HG03575 (cell line): ENCODE measurements at regions not wholly inside any gene's neighbourhood (a gene's known extent, or its start where the extent isn't known, plus 50 kb on each side); places are given as distances from the start of the nearest gene placed in this dataset.

Experiments
- ATAC-seq: cut with Tn5 transposase; IDR thresholded peaks from one replicate; pipeline ENCODE4 v1.9.1; 2021; ENCODE audit not compliant: unreplicated experiment, insufficient number of reproducible peaks, low FRiP score; ENCODE audit errors: extremely low read depth

- no peak for ATAC-seq
Observed at GRCh38 chr2:80830891-80831290, 526.3 kb upstream of the LRRTM1 start.

GRCh38 chr2:80822999-80823398 lies 518.4 kb upstream of the LRRTM1 start:
- ATAC-seq, result no peak

GRCh38 chr2:80815259-80815658 lies 510.7 kb upstream of the LRRTM1 start:
- ATAC-seq, result no peak

GRCh38 chr2:80786584-80786983 lies 482.0 kb upstream of the LRRTM1 start:
- ATAC-seq, result no peak

- no peak for ATAC-seq
Observed at GRCh38 chr2:80778704-80779103, 474.2 kb upstream of the LRRTM1 start.

GRCh38 chr2:80748592-80748991 lies 444.0 kb upstream of the LRRTM1 start:
- no peak for ATAC-seq

- no peak for ATAC-seq
Observed at GRCh38 chr2:80737047-80737446, 432.5 kb upstream of the LRRTM1 start.

- no peak for ATAC-seq
Observed at GRCh38 chr2:80725001-80725400, 420.4 kb upstream of the LRRTM1 start.

GRCh38 chr2:80722803-80723202 lies 418.3 kb upstream of the LRRTM1 start:
- no peak for ATAC-seq

- ATAC-seq, result no peak
Observed at GRCh38 chr2:80719607-80720006, 415.1 kb upstream of the LRRTM1 start.

- ATAC-seq, result no peak
Observed at GRCh38 chr2:80715433-80715832, 410.9 kb upstream of the LRRTM1 start.

GRCh38 chr2:80711915-80712314 lies 407.4 kb upstream of the LRRTM1 start:
- ATAC-seq, result no peak

- no peak for ATAC-seq
Observed at GRCh38 chr2:80706951-80707350, 402.4 kb upstream of the LRRTM1 start.

GRCh38 chr2:80706541-80706940 lies 402.0 kb upstream of the LRRTM1 start:
- ATAC-seq, result no peak

GRCh38 chr2:80703532-80703931 lies 399.0 kb upstream of the LRRTM1 start:
- no peak for ATAC-seq

- no peak for ATAC-seq
Observed at GRCh38 chr2:80700961-80701360, 396.4 kb upstream of the LRRTM1 start.
